ENCODE measurements at regions not wholly inside any gene's neighbourhood (a gene's known extent, or its start where the extent isn't known, plus 50 kb on each side); places are given as distances from the start of the nearest gene placed in this dataset.

- no peak for DNase-seq (ENCODE audit: low spot score)
Measured at GRCh38 chr1:218642033-218642948, 297.2 kb downstream of the TGFB2 start.

GRCh38 chr1:218643281-218643680 lies 298.1 kb downstream of the TGFB2 start:
- no peak for DNase-seq (ENCODE audit: low spot score)

DNA sequence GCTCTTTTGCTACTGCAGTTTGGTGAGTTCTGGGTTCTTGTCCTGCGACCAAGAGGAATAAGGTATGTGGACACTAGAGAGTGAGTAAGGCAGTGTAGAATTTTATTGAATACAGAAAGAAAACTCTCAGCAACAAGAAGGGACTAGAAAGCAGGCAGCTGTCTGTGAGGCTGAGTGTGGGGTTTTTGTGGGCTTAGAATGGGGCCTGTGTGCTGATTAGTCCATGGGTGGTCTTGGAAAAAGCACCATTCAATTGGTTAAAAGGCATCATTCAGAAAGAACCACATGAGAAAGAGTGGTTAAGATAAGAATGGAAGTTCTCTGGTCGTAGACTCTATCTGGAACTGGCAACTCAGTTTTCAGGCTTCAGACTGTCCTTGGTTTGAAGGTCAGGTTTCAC lies 298.8 kb downstream of the TGFB2 start:
- DNase-seq (ENCODE audit: low spot score) = no peak

- no peak for DNase-seq (ENCODE audit: low spot score)
Measured at GRCh38 chr1:218646288-218646687, 301.2 kb downstream of the TGFB2 start.

DNA sequence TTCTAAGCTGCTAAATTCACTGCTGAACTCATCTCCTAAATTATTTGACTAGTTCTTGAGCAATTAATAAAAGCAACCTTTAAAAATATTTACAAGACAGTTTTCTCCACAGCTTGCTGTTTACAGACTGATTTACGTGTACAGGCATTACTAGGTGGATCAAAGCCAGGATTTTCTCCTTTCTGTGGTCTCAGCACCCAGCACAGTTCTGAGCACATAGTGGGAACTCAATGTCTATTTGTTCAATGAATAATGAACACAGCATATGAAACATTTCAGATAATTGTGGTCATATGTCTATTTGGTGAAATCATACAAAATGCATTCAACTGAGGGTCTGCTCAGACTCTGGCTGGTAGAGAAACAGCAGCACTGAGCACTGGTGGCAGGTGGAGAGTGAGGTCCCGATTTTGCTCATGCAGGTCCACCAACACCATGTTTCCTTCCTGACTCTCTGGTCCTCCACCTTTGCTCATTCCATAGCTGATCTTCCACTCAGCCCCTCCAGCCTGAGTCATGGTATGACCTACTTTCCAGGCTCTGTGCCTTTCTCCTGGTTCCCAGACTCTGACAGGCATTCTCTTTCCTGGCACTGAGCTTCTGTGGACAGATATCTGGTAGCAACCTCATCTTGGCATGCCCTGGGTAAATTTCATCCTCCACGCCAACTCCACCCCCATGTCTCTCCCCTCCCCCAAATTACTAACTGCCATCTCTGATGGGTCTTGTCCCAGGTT lies 311.3 kb downstream of the TGFB2 start:
- DNase-seq (ENCODE audit: low spot score) = no peak

- no peak for DNase-seq (ENCODE audit: low spot score)
Measured at GRCh38 chr1:218658269-218658668, 313.1 kb downstream of the TGFB2 start.

DNA sequence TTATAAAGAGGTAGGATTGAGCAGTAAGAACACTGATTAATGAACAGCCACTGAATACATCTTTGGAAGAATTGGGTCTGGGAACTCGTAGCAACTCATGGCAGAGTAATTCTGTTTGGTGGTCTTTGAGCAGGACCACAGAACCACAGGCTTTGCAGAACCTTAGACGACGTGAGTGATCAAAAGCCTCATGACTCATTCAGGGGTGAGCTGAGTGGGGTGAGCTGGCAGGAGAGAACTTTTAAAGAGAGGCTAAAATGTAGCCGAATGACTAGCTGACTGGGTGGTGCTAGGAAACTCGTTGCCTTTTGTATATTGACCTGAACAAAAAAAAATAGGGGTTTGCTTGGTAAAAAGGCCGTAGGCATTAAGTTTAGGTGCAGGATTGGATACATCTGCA lies 313.8 kb downstream of the TGFB2 start:
- DNase-seq (ENCODE audit: low spot score) = no peak

DNA sequence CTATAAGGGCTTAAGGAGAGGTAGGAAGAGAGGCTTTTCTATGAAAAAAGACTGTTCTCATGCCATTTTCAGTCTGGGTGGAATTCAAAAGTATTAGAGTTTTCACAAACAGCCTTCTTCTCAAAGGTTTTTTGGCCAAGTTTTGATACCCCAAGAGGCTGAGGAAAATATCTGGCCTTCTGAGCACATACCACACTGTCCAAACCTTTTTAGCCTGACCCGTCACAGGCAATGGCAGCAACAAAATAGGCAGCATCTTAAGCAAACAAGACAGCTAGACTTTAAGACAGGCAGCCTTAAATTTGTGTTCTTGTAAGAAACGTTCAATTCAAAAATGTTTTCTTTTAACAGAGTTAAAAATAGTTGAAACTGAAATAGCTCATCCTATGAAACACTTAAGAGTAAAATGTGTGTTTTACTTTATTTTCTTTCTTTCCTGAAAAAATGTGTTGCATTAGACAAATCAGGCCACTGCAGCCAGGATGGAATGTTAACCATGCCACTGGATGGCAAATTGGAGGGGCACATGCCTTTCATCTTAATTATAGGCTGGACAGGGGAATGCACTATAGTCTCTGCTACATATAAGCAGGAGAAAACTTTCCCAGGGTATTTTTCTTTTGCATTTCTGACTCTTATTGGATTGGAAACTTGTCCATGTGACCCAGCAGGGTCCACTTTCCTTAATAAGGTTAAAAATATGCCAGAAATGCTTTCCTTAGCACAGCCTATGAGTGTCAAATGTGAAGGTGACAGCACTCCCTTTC lies 315.0 kb downstream of the TGFB2 start:
- no peak for DNase-seq (ENCODE audit: low spot score)

- no peak for DNase-seq (ENCODE audit: low spot score)
Measured at GRCh38 chr1:218660678-218661053, 315.5 kb downstream of the TGFB2 start.

DNA sequence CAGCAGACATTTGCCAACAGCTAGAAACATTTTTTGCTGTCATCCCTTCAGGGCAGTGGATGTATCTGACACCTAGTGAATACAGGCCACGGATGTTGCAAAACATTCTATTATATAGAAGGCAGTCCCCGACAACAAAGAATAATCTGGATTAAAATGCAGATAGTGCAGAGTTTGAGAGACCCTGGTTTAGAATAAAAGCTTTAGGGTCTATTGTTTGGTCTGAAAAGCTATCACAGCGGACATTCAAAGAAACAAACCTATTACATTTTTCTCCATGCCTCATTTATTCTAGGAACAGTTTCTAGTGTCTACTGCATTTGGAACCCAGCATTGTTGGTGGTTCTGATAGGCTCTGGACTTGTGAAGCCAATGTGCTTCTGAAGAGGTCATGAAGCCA lies 316.3 kb downstream of the TGFB2 start:
- no peak for DNase-seq (ENCODE audit: low spot score)

DNA sequence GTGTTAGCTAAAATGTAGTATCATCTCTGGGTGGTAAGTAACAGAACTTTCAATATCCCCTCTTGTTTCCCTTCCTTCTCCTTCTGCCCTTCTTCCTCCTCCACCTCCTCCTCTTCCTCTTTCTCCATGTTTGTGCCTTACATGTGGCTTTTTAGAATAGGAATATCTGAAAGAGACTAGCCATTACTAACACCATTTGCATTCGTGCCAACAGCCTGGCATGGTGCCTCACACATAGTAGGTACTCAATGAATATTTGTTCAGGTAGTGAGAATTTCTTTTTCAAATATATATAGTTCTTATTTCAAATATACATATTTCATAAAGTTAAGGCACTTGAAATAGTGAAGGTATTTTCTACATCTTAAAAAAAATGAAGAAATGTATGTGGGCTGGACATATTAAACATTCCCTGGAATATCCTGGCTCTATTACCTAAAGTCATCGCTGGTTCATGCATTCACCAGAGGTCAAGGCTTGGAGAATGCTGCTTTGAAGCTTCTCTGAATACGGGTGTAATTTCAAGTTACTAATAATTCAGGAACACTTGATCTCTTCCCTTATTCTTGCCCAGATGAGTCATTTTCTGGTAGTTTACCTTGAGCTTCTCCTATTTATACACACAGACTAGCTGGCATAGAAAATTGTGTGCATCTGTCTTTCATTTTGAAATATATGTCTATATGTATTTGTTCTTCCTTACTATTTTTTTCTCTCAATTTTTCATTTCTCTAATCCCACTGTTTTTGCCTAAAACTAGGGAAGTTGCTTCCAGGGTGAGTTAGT lies 319.4 kb downstream of the TGFB2 start:
- no peak for DNase-seq (ENCODE audit: low spot score)

DNA sequence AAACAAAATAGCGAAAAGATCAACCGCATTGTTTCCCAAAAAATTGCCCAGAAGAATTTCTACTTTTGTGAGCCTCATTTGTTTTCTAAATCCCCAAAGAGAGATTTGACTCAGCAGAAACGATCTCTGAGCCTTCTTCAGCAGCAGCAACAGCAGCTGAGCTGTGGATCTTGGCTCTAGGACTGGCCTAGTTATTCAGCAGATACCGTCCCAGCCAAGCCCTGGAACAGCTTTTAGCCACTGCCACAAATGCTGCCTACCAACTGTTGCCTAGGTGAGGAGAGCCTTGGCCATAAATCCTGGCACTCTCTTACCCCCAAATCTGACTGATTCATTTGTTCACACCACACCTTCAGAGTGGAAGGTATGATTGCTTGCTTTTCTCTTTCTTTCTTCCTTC lies 320.1 kb downstream of the TGFB2 start:
- no peak for DNase-seq (ENCODE audit: low spot score)

DNA sequence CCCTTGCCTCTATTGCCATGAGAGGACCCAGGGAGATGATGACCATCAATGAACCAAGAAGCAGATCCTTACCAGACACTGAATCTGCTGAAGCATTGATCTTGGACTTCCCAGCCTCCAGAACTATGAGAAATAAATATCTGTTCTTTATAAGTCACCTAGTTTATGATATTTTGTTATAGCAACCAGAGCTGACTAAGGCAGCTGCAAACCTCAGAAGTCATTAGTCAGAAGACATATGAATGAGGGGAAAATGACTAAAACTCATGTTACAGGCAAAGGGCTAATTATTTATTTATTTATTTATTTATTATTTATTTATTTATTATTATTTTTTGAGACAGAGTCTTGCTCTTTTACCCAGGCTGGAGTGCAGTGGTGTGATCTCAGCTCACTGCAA lies 321.1 kb downstream of the TGFB2 start:
- DNase-seq (ENCODE audit: low spot score) = no peak

GRCh38 chr1:218667781-218668516 lies 322.8 kb downstream of the TGFB2 start:
- no peak for DNase-seq (ENCODE audit: low spot score)

DNA sequence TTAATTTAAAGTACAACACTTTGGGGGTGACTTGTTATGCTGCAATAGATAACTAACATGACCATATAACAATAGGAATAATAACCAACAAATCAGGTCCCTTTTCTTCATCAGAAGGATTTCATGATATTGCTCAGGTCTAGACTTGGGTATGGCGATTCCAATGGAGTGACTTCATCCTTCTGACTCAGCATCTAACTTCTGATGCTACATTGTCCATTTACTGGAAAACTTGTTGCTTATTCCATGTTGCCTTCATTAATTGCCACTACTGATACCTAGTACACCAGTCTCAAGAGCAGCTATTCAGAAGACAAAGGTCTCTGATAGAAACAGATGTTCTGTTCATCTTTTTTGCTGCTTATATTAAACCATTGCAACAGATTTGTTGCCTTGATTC lies 324.3 kb downstream of the TGFB2 start:
- no peak for DNase-seq (ENCODE audit: low spot score)

DNA sequence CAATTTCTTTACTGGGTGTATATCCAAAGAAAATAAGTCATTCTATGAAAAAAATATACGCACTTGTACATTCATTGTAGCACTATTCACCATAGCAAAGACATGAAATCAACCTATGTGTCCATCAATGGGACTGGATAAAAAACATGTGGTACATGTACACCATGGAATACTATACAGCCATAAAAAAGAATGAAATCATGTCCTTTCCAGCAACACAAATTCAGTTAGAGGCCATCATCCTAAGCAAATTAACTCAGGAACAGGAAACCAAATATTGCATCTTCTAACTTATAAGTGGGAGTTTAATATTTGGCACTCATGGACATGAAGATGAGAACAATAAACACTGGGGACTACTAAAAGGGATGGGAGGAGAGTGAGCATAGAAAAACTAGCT lies 325.7 kb downstream of the TGFB2 start:
- no peak for DNase-seq (ENCODE audit: low spot score)

DNA sequence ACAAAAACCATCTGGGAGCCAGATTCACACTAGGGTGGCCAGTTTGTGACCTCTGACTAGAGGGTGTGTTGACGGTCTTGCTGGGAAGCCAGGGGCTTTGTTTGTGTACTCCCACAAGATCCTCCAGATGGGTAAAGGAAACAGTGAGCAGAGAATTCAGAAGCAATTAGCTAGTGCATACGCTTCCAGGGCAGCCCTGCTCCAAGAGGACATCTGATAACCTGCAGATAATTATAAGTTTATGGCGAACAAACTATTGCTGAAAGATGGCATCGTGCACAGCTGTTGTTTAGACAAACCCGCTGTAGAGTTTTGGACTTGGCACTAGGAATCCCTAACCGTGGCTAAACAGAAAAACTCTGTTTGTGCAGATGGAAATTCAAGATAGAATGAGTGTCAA lies 326.4 kb downstream of the TGFB2 start:
- DNase-seq (ENCODE audit: low spot score) = no peak

- DNase-seq (ENCODE audit: low spot score) = no peak
Measured at GRCh38 chr1:218673170-218673569, 328.0 kb downstream of the TGFB2 start.

- no peak for DNase-seq (ENCODE audit: low spot score)
Measured at GRCh38 chr1:218674280-218674773, 329.2 kb downstream of the TGFB2 start.

- DNase-seq (ENCODE audit: low spot score) = no peak
Measured at GRCh38 chr1:218677026-218677425, 331.9 kb downstream of the TGFB2 start.

- no peak for DNase-seq (ENCODE audit: low spot score)
Measured at GRCh38 chr1:218679391-218679790, 334.3 kb downstream of the TGFB2 start.
